Globus pallidus (tissue), 1 donor: ENCODE measurements at regions not wholly inside any gene's neighbourhood (a gene's known extent, or its start where the extent isn't known, plus 50 kb on each side); places are given as distances from the start of the nearest gene placed in this dataset.
"Not testable (repeated sequence)": the region's sequence is repeated elsewhere in the genome, so short reads cannot be mapped to it uniquely, and the experiment has no call there.

ENCODE experiments used
- DNase-seq: peaks from one replicate; pipeline ENCODE4 v3.0.0-alpha.2; 2015; ENCODE audit warnings: low spot score

GRCh38 chr7:70846208-70846607 is 285.7 kb upstream of the GALNT17 start:
- no peak for DNase-seq

GRCh38 chr7:70849580-70850235 is 282.2 kb upstream of the GALNT17 start:
- DNase-seq: no peak

- DNase-seq: no peak
These were observed 276.6 kb upstream of the GALNT17 start for GRCh38 chr7:70855373-70855772.

- DNase-seq: peak; percentile 32
These were observed 274.9 kb upstream of the GALNT17 start for GRCh38 chr7:70856901-70857630.

GRCh38 chr7:70857793-70858545 is 274.0 kb upstream of the GALNT17 start:
- DNase-seq: no peak

- no peak for DNase-seq
These were observed 264.4 kb upstream of the GALNT17 start for GRCh38 chr7:70867513-70867912.

GRCh38 chr7:70870349-70870748 is 261.6 kb upstream of the GALNT17 start:
- no peak for DNase-seq

- DNase-seq: no peak
These were observed 259.8 kb upstream of the GALNT17 start for GRCh38 chr7:70872188-70872587.

- DNase-seq: no peak
These were observed 250.6 kb upstream of the GALNT17 start for GRCh38 chr7:70881167-70881847.

- no peak for DNase-seq
These were observed 248.0 kb upstream of the GALNT17 start for GRCh38 chr7:70883750-70884439.

GRCh38 chr7:70884440-70884764 is 247.5 kb upstream of the GALNT17 start:
- DNase-seq: no peak

- no peak for DNase-seq
These were observed 247.1 kb upstream of the GALNT17 start for GRCh38 chr7:70884809-70885208.

- no peak for DNase-seq
These were observed 245.4 kb upstream of the GALNT17 start for GRCh38 chr7:70886547-70886946.

GRCh38 chr7:70887186-70887585 is 244.8 kb upstream of the GALNT17 start:
- no peak for DNase-seq

- DNase-seq: no peak
These were observed 241.6 kb upstream of the GALNT17 start for GRCh38 chr7:70890147-70890969.

GRCh38 chr7:70893422-70893821 is 238.5 kb upstream of the GALNT17 start:
- DNase-seq: no peak

- no peak for DNase-seq
These were observed 237.8 kb upstream of the GALNT17 start for GRCh38 chr7:70893971-70894715.

- no peak for DNase-seq
These were observed 237.1 kb upstream of the GALNT17 start for GRCh38 chr7:70894799-70895198.

- DNase-seq: not testable (repeated sequence)
These were observed 236.4 kb upstream of the GALNT17 start for GRCh38 chr7:70895337-70896200.
